ENCODE measurements at regions not wholly inside any gene's neighbourhood (a gene's known extent, or its start where the extent isn't known, plus 50 kb on each side); places are given as distances from the start of the nearest gene placed in this dataset.

- TF ChIP-seq CTCF (IDR thresholded peaks at IDR 0.05) = peak in 2 of 3 experiments; percentile 35 to 45
- TF ChIP-seq POLR2A (IDR thresholded peaks at IDR 0.05) = no peak
These were observed 314.9 kb upstream of the DIPK2B start for GRCh38 chrX:45515262-45516215.
